ENCODE measurements at regions not wholly inside any gene's neighbourhood (a gene's known extent, or its start where the extent isn't known, plus 50 kb on each side); places are given as distances from the start of the nearest gene placed in this dataset.

DNA sequence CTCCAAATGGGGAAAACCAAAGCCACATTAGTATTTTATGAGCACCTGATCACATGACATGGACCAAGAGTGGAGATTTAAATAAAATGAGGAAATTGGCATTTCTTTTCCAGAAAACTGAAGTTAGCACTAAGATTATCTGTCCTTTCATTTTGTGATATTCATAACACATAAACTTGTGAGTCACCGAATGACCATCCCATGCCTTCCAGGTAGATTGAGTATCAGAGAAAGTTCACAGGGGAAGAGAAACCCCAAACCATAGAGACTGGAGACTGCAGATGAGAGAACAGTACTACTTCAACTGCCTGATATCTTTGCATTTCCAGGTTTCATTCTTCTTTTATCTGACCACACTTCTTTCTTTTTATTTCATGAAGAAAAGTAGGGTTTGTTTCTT is 176.3 kb upstream of the LRP1B start:
- Histone ChIP-seq H3K27me3 (replicated peaks) (no peaks in the 10 kb centered on the region), H3K27ac (no peak overlapping the region), H3K36me3 (replicated peaks) (no peaks in the 10 kb centered on the region), H3K4me3 (ENCODE audit: low read depth, low read length) (no peak overlapping the region)
- in situ Hi-C loops (cut with HindIII; ENCODE audit: low pct_ligation_motif_present, low sequenced_read_pairs), result no loop called here
- no peak for DNase-seq
- TF ChIP-seq, protein P1, sequence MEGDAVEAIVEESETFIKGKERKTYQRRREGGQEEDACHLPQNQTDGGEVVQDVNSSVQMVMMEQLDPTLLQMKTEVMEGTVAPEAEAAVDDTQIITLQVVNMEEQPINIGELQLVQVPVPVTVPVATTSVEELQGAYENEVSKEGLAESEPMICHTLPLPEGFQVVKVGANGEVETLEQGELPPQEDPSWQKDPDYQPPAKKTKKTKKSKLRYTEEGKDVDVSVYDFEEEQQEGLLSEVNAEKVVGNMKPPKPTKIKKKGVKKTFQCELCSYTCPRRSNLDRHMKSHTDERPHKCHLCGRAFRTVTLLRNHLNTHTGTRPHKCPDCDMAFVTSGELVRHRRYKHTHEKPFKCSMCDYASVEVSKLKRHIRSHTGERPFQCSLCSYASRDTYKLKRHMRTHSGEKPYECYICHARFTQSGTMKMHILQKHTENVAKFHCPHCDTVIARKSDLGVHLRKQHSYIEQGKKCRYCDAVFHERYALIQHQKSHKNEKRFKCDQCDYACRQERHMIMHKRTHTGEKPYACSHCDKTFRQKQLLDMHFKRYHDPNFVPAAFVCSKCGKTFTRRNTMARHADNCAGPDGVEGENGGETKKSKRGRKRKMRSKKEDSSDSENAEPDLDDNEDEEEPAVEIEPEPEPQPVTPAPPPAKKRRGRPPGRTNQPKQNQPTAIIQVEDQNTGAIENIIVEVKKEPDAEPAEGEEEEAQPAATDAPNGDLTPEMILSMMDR (IDR thresholded peaks at IDR 0.05; ENCODE audit: low read depth, low read length, missing control alignments), result no peak

DNA sequence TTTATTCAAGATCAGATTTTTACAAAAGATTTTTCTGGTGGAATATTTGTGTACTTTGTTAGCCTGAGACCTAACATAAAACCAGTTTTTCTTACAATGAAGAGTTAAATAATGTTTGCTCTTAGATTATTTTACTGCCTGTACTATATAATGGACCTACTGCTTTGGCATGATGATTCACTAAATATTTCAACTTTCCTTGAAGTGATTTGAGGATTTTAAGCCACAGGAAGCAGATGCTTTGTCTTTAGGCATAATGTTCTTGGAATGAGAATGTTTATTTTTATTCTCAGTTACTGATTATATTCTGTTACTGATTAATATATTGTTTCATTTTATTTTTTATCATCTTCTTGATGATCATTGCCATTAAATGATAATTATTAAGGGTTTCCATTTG is 175.3 kb upstream of the LRP1B start:
- Histone ChIP-seq H3K27me3 (replicated peaks) (no peaks in the 10 kb centered on the region), H3K27ac (no peak overlapping the region), H3K4me3 (ENCODE audit: low read depth, low read length) (no peak overlapping the region), H3K36me3 (replicated peaks) (no peaks in the 10 kb centered on the region)
- in situ Hi-C loops (cut with HindIII; ENCODE audit: low pct_ligation_motif_present, low sequenced_read_pairs), result no loop called here
- TF ChIP-seq, protein P1 (IDR thresholded peaks at IDR 0.05; ENCODE audit: low read depth, low read length, missing control alignments), result no peak
- DNase-seq, result no peak

DNA sequence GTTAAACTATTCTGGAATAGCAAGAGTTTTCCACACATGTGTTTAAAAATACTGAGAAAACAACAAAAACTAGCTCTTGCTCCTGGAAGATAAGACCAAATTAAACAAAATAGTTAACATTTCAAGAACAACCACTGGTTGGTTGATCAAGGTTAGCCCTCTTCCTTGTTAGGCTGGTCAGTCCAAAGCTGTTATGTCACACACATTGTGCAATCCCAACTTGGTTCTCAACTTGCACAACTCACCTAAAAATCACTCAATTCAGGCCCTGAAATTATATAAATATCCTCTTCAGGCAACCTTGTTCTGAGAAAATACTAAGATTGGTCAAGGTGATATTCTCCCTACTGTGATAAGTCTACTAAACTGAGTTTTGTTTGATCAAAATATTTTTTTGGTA is 169.7 kb upstream of the LRP1B start:
- TF ChIP-seq, protein P1 (IDR thresholded peaks at IDR 0.05; ENCODE audit: low read depth, low read length, missing control alignments), result no peak
- no peaks in the 10 kb centered on the region for H3K36me3 ChIP-seq (replicated peaks)
- DNase-seq, result no peak
- H3K4me3 ChIP-seq (ENCODE audit: low read depth, low read length), result no peak overlapping the region
- H3K27ac ChIP-seq, result no peak overlapping the region
- H3K27me3 ChIP-seq (replicated peaks), result no peaks in the 10 kb centered on the region
- in situ Hi-C loops (cut with HindIII; ENCODE audit: low pct_ligation_motif_present, low sequenced_read_pairs), result no loop called here

DNA sequence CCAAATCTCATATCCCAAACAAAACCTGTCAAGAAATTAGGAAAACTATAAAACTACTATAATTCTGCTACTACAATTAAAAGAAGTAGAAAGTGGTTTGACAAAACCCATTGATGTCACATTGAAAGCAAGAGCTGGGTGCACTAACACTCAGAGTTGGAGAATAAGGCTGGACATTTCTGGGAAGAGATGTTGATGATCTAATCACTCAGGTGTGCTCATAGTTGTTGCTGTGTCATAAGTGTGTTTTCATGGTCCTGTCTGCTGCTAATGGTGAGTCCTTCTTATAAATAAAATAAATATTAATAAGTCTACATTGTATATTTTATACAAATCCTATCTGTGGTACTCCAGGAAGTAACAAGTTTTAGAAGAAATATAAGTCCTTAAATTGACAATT is 168.2 kb upstream of the LRP1B start:
- Histone ChIP-seq H3K27ac (no peak overlapping the region), H3K36me3 (replicated peaks) (no peaks in the 10 kb centered on the region), H3K27me3 (replicated peaks) (no peaks in the 10 kb centered on the region), H3K4me3 (ENCODE audit: low read depth, low read length) (no peak overlapping the region)
- no peak for DNase-seq
- in situ Hi-C loops (cut with HindIII; ENCODE audit: low pct_ligation_motif_present, low sequenced_read_pairs), result no loop called here
- TF ChIP-seq, protein P1 (IDR thresholded peaks at IDR 0.05; ENCODE audit: low read depth, low read length, missing control alignments), result no peak

DNA sequence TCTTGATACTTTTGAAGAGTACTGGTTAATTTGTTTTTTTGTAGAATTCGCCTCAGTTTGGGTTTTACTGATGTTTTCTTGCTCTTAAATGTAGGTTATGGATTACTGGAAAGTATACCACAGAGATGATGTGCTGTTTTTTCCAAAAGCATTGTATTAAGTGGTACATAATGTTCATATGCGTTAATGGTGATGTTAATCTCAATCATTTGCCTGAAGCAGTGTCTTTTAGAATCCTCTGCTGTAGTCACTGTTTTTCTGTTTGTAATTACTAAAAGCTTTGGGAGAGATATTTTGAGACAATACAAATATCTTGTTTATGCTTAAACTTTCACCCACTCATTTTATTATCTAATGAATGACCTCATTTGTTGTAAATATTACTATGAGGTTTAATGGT is 163.4 kb upstream of the LRP1B start:
- in situ Hi-C loops (cut with HindIII; ENCODE audit: low pct_ligation_motif_present, low sequenced_read_pairs), result no loop called here
- Histone ChIP-seq H3K36me3 (replicated peaks) (no peaks in the 10 kb centered on the region), H3K27me3 (replicated peaks) (no peaks in the 10 kb centered on the region), H3K27ac (no peak overlapping the region), H3K4me3 (ENCODE audit: low read depth, low read length) (no peak overlapping the region)
- DNase-seq, result no peak
- TF ChIP-seq, protein P1 (IDR thresholded peaks at IDR 0.05; ENCODE audit: low read depth, low read length, missing control alignments), result no peak

DNA sequence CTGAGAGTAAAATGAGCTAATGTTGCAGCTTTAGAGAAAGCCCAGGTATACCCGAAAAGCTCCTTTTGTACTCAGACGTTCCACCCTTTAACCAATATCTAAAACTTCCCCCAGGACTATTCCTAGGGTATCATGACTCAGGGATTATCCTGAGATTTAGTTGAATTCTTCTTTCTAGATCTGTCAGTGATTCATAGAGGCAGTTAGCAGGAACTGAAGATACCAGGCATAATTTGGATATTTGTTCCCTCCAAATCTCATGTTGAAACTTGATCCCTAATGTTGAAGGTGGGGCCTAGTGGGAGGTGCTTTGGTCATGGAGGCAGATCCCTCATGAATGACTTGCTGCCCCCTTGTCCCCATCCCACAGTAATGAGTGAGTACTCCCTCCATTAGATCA is 161.2 kb upstream of the LRP1B start:
- in situ Hi-C loops (cut with HindIII; ENCODE audit: low pct_ligation_motif_present, low sequenced_read_pairs), result no loop called here
- Histone ChIP-seq H3K27me3 (replicated peaks) (no peaks in the 10 kb centered on the region), H3K4me3 (ENCODE audit: low read depth, low read length) (no peak overlapping the region), H3K27ac (no peak overlapping the region), H3K36me3 (replicated peaks) (no peaks in the 10 kb centered on the region)
- DNase-seq, result peak; percentile 22
- TF ChIP-seq, protein P1 (IDR thresholded peaks at IDR 0.05; ENCODE audit: low read depth, low read length, missing control alignments), result no peak
